GM23338 (cell line): ENCODE measurements at regions not wholly inside any gene's neighbourhood (a gene's known extent, or its start where the extent isn't known, plus 50 kb on each side); places are given as distances from the start of the nearest gene placed in this dataset.

Experiments used
- CREB1 ChIP-seq: fragments of 250-450 bp; sonication (Bioruptor Pico); IDR thresholded peaks from 2 replicates; pipeline ENCODE4 v1.5.0; 2020; ENCODE audit warnings: low read depth, mild to moderate bottlenecking, moderate library complexity
- CTCF ChIP-seq, 2 experiments: fragments of 200-600 bp in 1 of 2; sonication (generic) in 1 of 2; conservative IDR thresholded peaks; 2 replicates each; pipeline versions ENCODE4 v1.5.1 to v1.6.1; 2016 to 2017; ENCODE audit warnings: antibody characterized with exemption in 2 of 2, low read depth in 2 of 2, mild to moderate bottlenecking in 2 of 2, moderate library complexity in 1 of 2
- EZH2 ChIP-seq: fragments of 200-600 bp; sonication (generic); IDR thresholded peaks from one replicate; pipeline ENCODE4 v1.8.0; 2017; ENCODE audit warnings: antibody characterized with exemption, mild to moderate bottlenecking, low read depth; ENCODE audit not compliant: unreplicated experiment
- EZH2phosphoT487 ChIP-seq: fragments of 200-600 bp; sonication (generic); IDR thresholded peaks from one replicate; pipeline ENCODE4 v1.8.1; 2018; ENCODE audit warnings: antibody characterized with exemption; ENCODE audit not compliant: unreplicated experiment
- JUNB ChIP-seq: IDR thresholded peaks from one replicate; pipeline ENCODE4 v1.6.1; 2016; ENCODE audit warnings: antibody characterized with exemption; ENCODE audit not compliant: unreplicated experiment
- NANOG ChIP-seq: IDR thresholded peaks from 2 replicates; pipeline ENCODE4 v1.6.1; 2016; ENCODE audit warnings: antibody characterized with exemption, borderline replicate concordance
- POLR2AphosphoS5 ChIP-seq: IDR thresholded peaks from 2 replicates; pipeline ENCODE4 v1.6.1; 2016; ENCODE audit warnings: antibody characterized with exemption, low read depth
- REST ChIP-seq: IDR thresholded peaks from one replicate; pipeline ENCODE4 v1.6.1; 2018; ENCODE audit warnings: antibody characterized with exemption; ENCODE audit not compliant: unreplicated experiment
- ZNF114 ChIP-seq: fragments of 250-450 bp; sonication (Bioruptor Pico); IDR thresholded peaks from 2 replicates; pipeline ENCODE4 v1.5.0; 2020; ENCODE audit warnings: mild to moderate bottlenecking, moderate library complexity
- ZNF331 ChIP-seq: fragments of 250-450 bp; sonication (Bioruptor Pico); IDR thresholded peaks from 2 replicates; pipeline ENCODE4 v1.5.0; 2020; ENCODE audit warnings: low read depth, mild to moderate bottlenecking, moderate library complexity

GRCh38 chr1:30302858-30303257 lies 420.5 kb downstream of the MATN1 start:
- TF ChIP-seq CTCF (conservative IDR thresholded peaks at IDR 0.05; ENCODE audit: low read depth in 2 of 2) (no peak), EZH2phosphoT487 (no peak), POLR2AphosphoS5 (no peak), CREB1 (CRISPR knock-in tag) (no peak), EZH2 (no peak), REST (no peak), ZNF114 (CRISPR knock-in tag) (no peak), JUNB (no peak), ZNF331 (no peak), NANOG (no peak)
